Endothelial cell of umbilical vein (primary cell): ENCODE measurements at regions not wholly inside any gene's neighbourhood (a gene's known extent, or its start where the extent isn't known, plus 50 kb on each side); places are given as distances from the start of the nearest gene placed in this dataset.

Source experiments
- BruUV-seq: library from RNA; stranded (reverse); fragments of 400-500 nt; replicated peaks from 2 replicates; lab custom pipeline; 2021; lab: Mats Ljungman, UMichigan
- CTCF ChIA-PET: fragments of 300-600, 350-600 bp; sonication (Branson Sonifier 250); formaldehyde crosslinking; loops from one replicate; lab custom pipeline; 2021; ENCODE audit warnings: antibody characterized with exemption, inconsistent platforms; lab: Charles Lee
- POLR2A ChIA-PET: fragments of 300-600, 350-600 bp; sonication (Branson Sonifier 250); formaldehyde crosslinking; loops from one replicate; lab custom pipeline; 2021; ENCODE audit warnings: antibody characterized with exemption, inconsistent platforms; lab: Charles Lee
- DNase-seq: peaks from one replicate; pipeline ENCODE4 v3.0.0-alpha.2; 2011; ENCODE audit warnings: low read depth, low spot score
- FAIRE-seq: peaks from 2 replicates; lab custom pipeline; 2011; peaks lifted over from hg19 to GRCh38; lab: Jason Lieb, UNC
- H2AFZ ChIP-seq: 2 replicates; pipeline ENCODE4 v1.6.0; 2012; ENCODE audit warnings: low read depth, low read length, control low read depth, inconsistent platforms
- H3K27ac ChIP-seq: 2 replicates; pipeline ENCODE4 v1.5.1; 2011; ENCODE audit warnings: low read depth, mild to moderate bottlenecking, control low read depth, low read length, moderate library complexity; ENCODE audit not compliant: insufficient read depth
- H3K27me3 ChIP-seq, 2 experiments: 2 replicates each; pipeline versions ENCODE4 v1.6.0 to v1.6.1; 2011; ENCODE audit warnings: low read length in 2 of 2, mixed read lengths in 1 of 2; ENCODE audit not compliant: control insufficient read depth in 2 of 2, insufficient read depth in 2 of 2
- H3K36me3 ChIP-seq, 2 experiments: 2 replicates in 1 of 2; 3 replicates in 1 of 2; pipeline ENCODE4 v1.5.1; 2011; ENCODE audit warnings: low read length in 2 of 2, mild to moderate bottlenecking in 1 of 2, moderate library complexity in 1 of 2; ENCODE audit not compliant: control insufficient read depth in 2 of 2, insufficient read depth in 2 of 2; ENCODE audit errors: extremely low read depth in 1 of 2
- H3K4me1 ChIP-seq: 3 replicates; pipeline ENCODE4 v1.5.1; 2011; ENCODE audit warnings: mild to moderate bottlenecking, low read length; ENCODE audit not compliant: control insufficient read depth, insufficient read depth; ENCODE audit errors: extremely low read depth
- H3K4me2 ChIP-seq: 2 replicates; pipeline ENCODE4 v1.6.1; 2011; ENCODE audit warnings: low read length, control low read depth, mixed read lengths; ENCODE audit not compliant: insufficient read depth
- H3K4me3 ChIP-seq, 3 experiments: fragments of 200-600 bp in 1 of 3; sonication (generic), shearing (Covaris generic) in 1 of 3; replicated peaks in 1 of 3; 2 replicates each; pipeline ENCODE4 v1.5.1; 2011 to 2016; ENCODE audit warnings: control low read depth in 3 of 3, low read length in 3 of 3, mild to moderate bottlenecking in 2 of 3, inconsistent platforms in 1 of 3, low read depth in 1 of 3, moderate library complexity in 1 of 3; ENCODE audit not compliant: insufficient read depth in 1 of 3
- H3K79me2 ChIP-seq: 2 replicates; pipeline ENCODE4 v1.6.0; 2012; ENCODE audit warnings: low read length, inconsistent platforms; ENCODE audit not compliant: control insufficient read depth, insufficient read depth
- H3K9ac ChIP-seq: replicated peaks from 2 replicates; pipeline ENCODE3; 2011; ENCODE audit warnings: low read length, control low read depth; ENCODE audit not compliant: insufficient read depth; ENCODE audit errors: extremely low read depth
- H3K9me1 ChIP-seq: replicated peaks from 3 replicates; pipeline ENCODE4 v1.6.0; 2011; ENCODE audit warnings: mild to moderate bottlenecking, low read length; ENCODE audit not compliant: control insufficient read depth, insufficient read depth; ENCODE audit errors: extremely low read depth
- H3K9me3 ChIP-seq: replicated peaks from 2 replicates; pipeline ENCODE4 v1.5.1; 2012; ENCODE audit warnings: low read length, inconsistent platforms; ENCODE audit not compliant: control insufficient read depth, insufficient read depth
- H4K20me1 ChIP-seq: replicated peaks from 2 replicates; pipeline ENCODE3; 2011; ENCODE audit warnings: mild to moderate bottlenecking, low read length; ENCODE audit not compliant: control insufficient read depth, insufficient read depth; ENCODE audit errors: extremely low read depth
- EZH2 ChIP-seq: IDR thresholded peaks from 2 replicates; pipeline ENCODE4 v1.6.1; 2012; ENCODE audit warnings: borderline replicate concordance, low read depth, mild to moderate bottlenecking, moderate library complexity, low read length, inconsistent platforms; ENCODE audit not compliant: severe bottlenecking
- FOS ChIP-seq: IDR thresholded peaks from 2 replicates; pipeline ENCODE4 v1.6.1; 2011; ENCODE audit warnings: mild to moderate bottlenecking, low read length, moderate library complexity, borderline replicate concordance; ENCODE audit not compliant: insufficient read depth
- GATA2 ChIP-seq: IDR thresholded peaks from 2 replicates; pipeline ENCODE4 v1.7.0; 2011; ENCODE audit warnings: low read depth, mild to moderate bottlenecking, moderate library complexity, mixed read lengths, low read length; ENCODE audit not compliant: insufficient read length, insufficient read depth
- JUN ChIP-seq: IDR thresholded peaks from 2 replicates; pipeline ENCODE4 v1.6.1; 2011; ENCODE audit warnings: borderline replicate concordance, low read depth; ENCODE audit not compliant: insufficient read length, insufficient read depth
- MYC ChIP-seq: IDR thresholded peaks from one replicate; pipeline ENCODE4 v1.6.1; 2011; ENCODE audit warnings: mild to moderate bottlenecking, low read depth, low read length
- POLR2A ChIP-seq: IDR thresholded peaks from 2 replicates; pipeline ENCODE4 v1.6.1; 2012; ENCODE audit warnings: low read depth, mild to moderate bottlenecking, control low read depth, low read length
- POLR2AphosphoS5 ChIP-seq: IDR thresholded peaks from 2 replicates; pipeline ENCODE4 v1.6.1; 2012; ENCODE audit warnings: low read depth, mild to moderate bottlenecking, control low read depth, low read length, moderate library complexity; ENCODE audit not compliant: insufficient read depth
- dilution Hi-C: fragments of 300-500 bp; cut with MboI; formaldehyde crosslinking; loops from one replicate; pipeline ENCODE4 v1.15.0; 2019; ENCODE audit warnings: low sequenced_read_pairs; ENCODE audit not compliant: extremely low pct_ligation_motif_present
- intact Hi-C: fragments of 100-400 bp; cut with micrococcal nuclease; formaldehyde crosslinking; loops from one replicate; pipeline ENCODE4 v1.10.0; 2022
- TF ChIP-seq, protein P1 (sequence below): IDR thresholded peaks from 2 replicates; pipeline ENCODE4 v1.6.1; 2011; ENCODE audit not compliant: insufficient read depth, insufficient read length
- TF ChIP-seq, protein P2 (sequence below), 2 donors: IDR thresholded peaks; 1 replicate in 1 of 2; 2 replicates in 1 of 2; pipeline ENCODE4 v1.5.1; 2011; ENCODE audit warnings: low read length in 2 of 2, mild to moderate bottlenecking in 2 of 2, moderate library complexity in 2 of 2, control low read depth in 1 of 2, inconsistent platforms in 1 of 2, low read depth in 1 of 2; ENCODE audit not compliant: insufficient read depth in 1 of 2; ENCODE audit errors: extremely low read depth in 1 of 2

DNA sequence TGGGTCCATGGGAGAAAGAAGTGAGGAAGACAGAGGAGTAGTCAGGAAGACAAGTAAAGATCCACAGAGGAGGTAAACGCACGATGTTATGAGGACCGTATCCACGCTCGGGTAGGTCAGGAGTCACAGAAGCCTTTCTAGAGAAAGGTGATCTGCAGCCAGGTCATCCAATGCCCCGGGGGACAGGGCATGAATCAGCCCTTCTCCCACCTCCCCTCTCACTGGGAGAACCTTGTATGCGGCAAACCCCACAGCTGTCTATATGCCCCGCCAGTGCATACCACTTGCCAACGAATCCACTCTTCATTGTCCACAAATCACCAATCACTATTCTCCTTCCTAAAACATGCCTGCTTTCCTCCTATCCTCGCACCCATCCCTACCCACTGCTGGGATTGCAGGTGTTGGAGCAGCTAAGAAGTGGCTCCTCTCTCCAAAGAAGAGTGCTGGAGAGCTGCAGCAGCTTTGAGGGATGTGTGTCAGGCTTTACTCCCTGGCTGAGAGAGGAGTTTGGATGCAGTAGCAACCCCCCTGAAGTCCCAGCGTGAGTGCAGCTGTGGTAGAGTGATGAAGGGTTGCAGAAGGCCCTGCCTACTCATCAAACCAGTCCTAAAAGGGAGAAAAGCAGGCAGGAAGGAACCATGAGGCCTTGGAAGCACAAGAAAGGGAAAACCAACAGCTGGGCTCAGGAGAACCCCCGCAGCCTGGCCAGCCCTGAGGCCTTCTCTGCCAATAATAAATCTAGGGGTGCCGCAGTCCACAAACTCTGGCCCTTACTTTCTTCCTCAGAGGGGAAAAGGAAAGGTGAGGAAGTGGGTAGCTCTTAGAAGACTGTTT, 102.2 kb upstream of the GADD45A start:
- H3K79me2 ChIP-seq = no peaks in the 10 kb centered on the region
- no peak overlapping the region for H2AFZ ChIP-seq
- no peaks in the 10 kb centered on the region for H3K9me3 ChIP-seq
- DNase-seq (no peak), FAIRE-seq (no peak)
- CTCF ChIA-PET = interaction anchor here (1.1 to 4.5 kb wide), 3 partner anchors 12 to 16 kb away, joined by 3 to 27 read pairs (median 4); no protein-coding TSS in a partner anchor
- no TSS peak for BruUV-seq
- H3K36me3 ChIP-seq = no peaks in the 10 kb centered on the region
- no peak overlapping the region for H3K4me3 ChIP-seq
- POLR2A ChIA-PET = no interaction called here
- no peak overlapping the region for H3K9ac ChIP-seq
- no peak overlapping the region for H3K27ac ChIP-seq
- no peaks in the 10 kb centered on the region for H4K20me1 ChIP-seq
- dilution Hi-C loops (no loop called here), intact Hi-C loops (no loop called here)
- H3K4me2 ChIP-seq = no peak overlapping the region
- no peaks in the 10 kb centered on the region for H3K9me1 ChIP-seq
- H3K4me1 ChIP-seq = no peaks in the 10 kb centered on the region
- TF ChIP-seq POLR2A = no peak
- TF ChIP-seq, protein P1, sequence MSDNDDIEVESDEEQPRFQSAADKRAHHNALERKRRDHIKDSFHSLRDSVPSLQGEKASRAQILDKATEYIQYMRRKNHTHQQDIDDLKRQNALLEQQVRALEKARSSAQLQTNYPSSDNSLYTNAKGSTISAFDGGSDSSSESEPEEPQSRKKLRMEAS = no peak
- no peaks in the 10 kb centered on the region for H3K27me3 ChIP-seq

DNA sequence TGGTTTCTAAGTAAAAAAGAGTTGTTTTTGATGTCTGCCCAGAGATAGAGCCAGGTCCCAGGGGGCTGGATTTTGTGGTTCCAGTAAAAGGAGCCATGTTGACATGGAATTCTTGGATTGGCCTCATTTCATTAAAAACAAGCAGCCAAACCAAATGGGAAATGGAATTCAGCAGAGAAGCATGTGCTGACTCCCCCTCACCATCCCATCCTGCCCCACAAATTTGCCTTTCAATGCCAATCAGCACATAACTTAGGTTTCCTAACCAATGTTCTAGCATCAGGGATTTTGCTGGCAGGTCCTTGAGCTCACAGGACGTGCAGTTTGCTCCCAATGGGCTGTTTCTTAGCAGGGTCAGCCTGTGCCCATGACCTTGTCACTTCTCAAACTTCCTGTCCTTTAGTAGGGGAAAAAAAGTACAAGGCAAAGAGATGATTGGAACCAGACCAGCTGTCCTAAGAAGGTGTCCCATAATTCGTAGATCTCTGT, 101.5 kb upstream of the GADD45A start:
- Histone ChIP-seq H3K36me3 (no peaks in the 10 kb centered on the region), H3K27ac (no peak overlapping the region), H3K4me3 (no peak overlapping the region), H2AFZ (no peak overlapping the region), H4K20me1 (no peaks in the 10 kb centered on the region), H3K4me2 (no peak overlapping the region), H3K9me3 (no peaks in the 10 kb centered on the region), H3K79me2 (no peaks in the 10 kb centered on the region), H3K27me3 (no peaks in the 10 kb centered on the region), H3K9me1 (no peaks in the 10 kb centered on the region), H3K4me1 (no peaks in the 10 kb centered on the region), H3K9ac (no peak overlapping the region)
- dilution Hi-C loops (no loop called here), intact Hi-C loops (no loop called here)
- TF ChIP-seq MYC (no peak), EZH2 (no peak), JUN (no peak), POLR2A (no peak), FOS (no peak), GATA2 (no peak), POLR2AphosphoS5 (no peak)
- TF ChIP-seq, protein P1 = no peak
- TF ChIP-seq, protein P2, sequence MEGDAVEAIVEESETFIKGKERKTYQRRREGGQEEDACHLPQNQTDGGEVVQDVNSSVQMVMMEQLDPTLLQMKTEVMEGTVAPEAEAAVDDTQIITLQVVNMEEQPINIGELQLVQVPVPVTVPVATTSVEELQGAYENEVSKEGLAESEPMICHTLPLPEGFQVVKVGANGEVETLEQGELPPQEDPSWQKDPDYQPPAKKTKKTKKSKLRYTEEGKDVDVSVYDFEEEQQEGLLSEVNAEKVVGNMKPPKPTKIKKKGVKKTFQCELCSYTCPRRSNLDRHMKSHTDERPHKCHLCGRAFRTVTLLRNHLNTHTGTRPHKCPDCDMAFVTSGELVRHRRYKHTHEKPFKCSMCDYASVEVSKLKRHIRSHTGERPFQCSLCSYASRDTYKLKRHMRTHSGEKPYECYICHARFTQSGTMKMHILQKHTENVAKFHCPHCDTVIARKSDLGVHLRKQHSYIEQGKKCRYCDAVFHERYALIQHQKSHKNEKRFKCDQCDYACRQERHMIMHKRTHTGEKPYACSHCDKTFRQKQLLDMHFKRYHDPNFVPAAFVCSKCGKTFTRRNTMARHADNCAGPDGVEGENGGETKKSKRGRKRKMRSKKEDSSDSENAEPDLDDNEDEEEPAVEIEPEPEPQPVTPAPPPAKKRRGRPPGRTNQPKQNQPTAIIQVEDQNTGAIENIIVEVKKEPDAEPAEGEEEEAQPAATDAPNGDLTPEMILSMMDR (IDR thresholded peaks at IDR 0.05; ENCODE audit: extremely low read depth in 1 of 2, insufficient read depth in 1 of 2, low read depth in 1 of 2, low read length in 2 of 2) = no peak
- FAIRE-seq = no peak
- no peak for DNase-seq
- no TSS peak for BruUV-seq
- POLR2A ChIA-PET = no interaction called here
- CTCF ChIA-PET = interaction anchor here (4.5 kb wide), 1 partner anchor 12 kb away, joined by 27 read pairs; no protein-coding TSS in a partner anchor
